K562 (cell line): ENCODE measurements at regions not wholly inside any gene's neighbourhood (a gene's known extent, or its start where the extent isn't known, plus 50 kb on each side); places are given as distances from the start of the nearest gene placed in this dataset.

Experiments
- ATAC-seq: fragments of 200-7000 bp; cut with Tn5 transposase; 3 replicates; pipeline ENCODE4 v1.9.1; 2020; ENCODE audit warnings: moderate library complexity
- BruUV-seq: library from RNA; stranded (reverse); fragments of 400-500 nt; replicated peaks from 2 replicates; lab custom pipeline; 2021; lab: Mats Ljungman, UMichigan
- CTCF ChIA-PET: fragments of 300-600 bp; formaldehyde crosslinking; extraction: SDS; loops from one replicate; lab custom pipeline; 2021; ENCODE audit warnings: low intra/inter-chr PET ratio; lab: Yijun Ruan, JAX
- POLR2A ChIA-PET: fragments of 300-600, 350-650 bp; sonication (Branson Sonifier 250); formaldehyde crosslinking; extraction: SDS; loops from one replicate; lab custom pipeline; 2021; ENCODE audit warnings: antibody characterized with exemption, inconsistent platforms; lab: Yijun Ruan, JAX
- DNase-seq, 4 experiments: peaks; one replicate each; pipeline versions ENCODE4 v3.0.0 to v3.0.0-alpha.2; 2011 to 2018; ENCODE audit warnings: low spot score in 3 of 4, mixed read lengths in 3 of 4; ENCODE audit errors: extremely low read depth in 1 of 4
- FAIRE-seq: peaks from 2 replicates; lab custom pipeline; 2011; peaks lifted over from hg19 to GRCh38; lab: Jason Lieb, UNC
- H2AFZ ChIP-seq: 2 replicates; pipeline ENCODE4 v1.6.0; 2011; ENCODE audit warnings: low read depth, low read length, control low read depth, inconsistent platforms
- H3K27ac ChIP-seq: fragments of 200-600 bp; 3 replicates; pipeline ENCODE4 v1.8.0; 2011; ENCODE audit warnings: low read depth, mild to moderate bottlenecking, control low read depth, inconsistent platforms, low read length, moderate library complexity, mixed read lengths; ENCODE audit errors: extremely low read depth
- H3K27me3 ChIP-seq, 2 experiments: fragments of 300-600 bp in 1 of 2; 2 replicates in 1 of 2; 3 replicates in 1 of 2; pipeline versions ENCODE4 v1.6.0 to v1.8.0; 2011; ENCODE audit warnings: inconsistent platforms in 2 of 2, low read length in 2 of 2, mild to moderate bottlenecking in 1 of 2, mixed read lengths in 1 of 2, moderate library complexity in 1 of 2; ENCODE audit not compliant: control insufficient read depth in 2 of 2, insufficient read depth in 2 of 2
- H3K36me3 ChIP-seq: fragments of 300-600 bp; 3 replicates; pipeline ENCODE4 v1.8.0; 2011; ENCODE audit warnings: mild to moderate bottlenecking, low read length, inconsistent platforms; ENCODE audit not compliant: control insufficient read depth, insufficient read depth
- H3K4me1 ChIP-seq, 2 experiments: fragments of 200-600 bp in 1 of 2; replicated peaks in 1 of 2; 2 replicates in 1 of 2; 3 replicates in 1 of 2; pipeline versions ENCODE4 v1.5.1 to v1.8.0; 2011; ENCODE audit warnings: inconsistent platforms in 2 of 2, low read length in 2 of 2, mild to moderate bottlenecking in 1 of 2, mixed read lengths in 1 of 2, moderate library complexity in 1 of 2; ENCODE audit not compliant: control insufficient read depth in 2 of 2, insufficient read depth in 2 of 2
- H3K4me2 ChIP-seq: 2 replicates; pipeline ENCODE4 v1.6.1; 2011; ENCODE audit warnings: low read length, control low read depth, inconsistent platforms, mixed read lengths; ENCODE audit not compliant: insufficient read depth
- H3K4me3 ChIP-seq: fragments of 200-600 bp; sonication (generic), shearing (Covaris generic); 2 replicates; pipeline ENCODE4 v1.5.1; 2016; ENCODE audit warnings: control low read depth, inconsistent platforms
- H3K79me2 ChIP-seq: fragments of 200-600 bp; 3 replicates; pipeline ENCODE4 v1.8.0; 2011; ENCODE audit warnings: low read length, inconsistent platforms; ENCODE audit not compliant: control insufficient read depth, insufficient read depth
- H3K9ac ChIP-seq, 2 experiments: 2 replicates each; pipeline versions ENCODE4 v1.6.0 to v1.6.1; 2011; ENCODE audit warnings: low read depth in 2 of 2, low read length in 2 of 2, control low read depth in 1 of 2, inconsistent platforms in 1 of 2, mild to moderate bottlenecking in 1 of 2, mixed read lengths in 1 of 2; ENCODE audit not compliant: insufficient read depth in 1 of 2
- H3K9me1 ChIP-seq: one replicate; pipeline ENCODE4 v1.6.0; 2011; ENCODE audit warnings: inconsistent platforms, mild to moderate bottlenecking, low read length, moderate library complexity; ENCODE audit not compliant: control insufficient read depth, insufficient read depth
- H3K9me3 ChIP-seq: replicated peaks from 2 replicates; pipeline ENCODE4 v1.5.1; 2011; ENCODE audit warnings: low read depth, low read length, inconsistent platforms; ENCODE audit not compliant: control insufficient read depth, insufficient read depth
- H4K20me1 ChIP-seq: replicated peaks from 2 replicates; pipeline ENCODE4 v1.6.1; 2011; ENCODE audit warnings: low read length, inconsistent platforms, mixed read lengths; ENCODE audit not compliant: control insufficient read depth, insufficient read depth
- ARNT ChIP-seq, 2 experiments: fragments of 450-650 bp; IDR thresholded peaks; 2 replicates each; pipeline ENCODE4 v1.6.1; 2016; ENCODE audit warnings: mild to moderate bottlenecking in 1 of 2
- ATF7 ChIP-seq: fragments of 450-650 bp; IDR thresholded peaks from 2 replicates; pipeline ENCODE4 v1.7.1; 2014; ENCODE audit warnings: mild to moderate bottlenecking, moderate library complexity
- EGR1 ChIP-seq: fragments of 450-650 bp; conservative IDR thresholded peaks from 2 replicates; pipeline ENCODE4 v1.6.1; 2017; ENCODE audit warnings: mild to moderate bottlenecking
- KAT8 ChIP-seq: fragments of 450-650 bp; IDR thresholded peaks from 2 replicates; pipeline ENCODE4 v1.6.1; 2016; ENCODE audit warnings: low read depth, mild to moderate bottlenecking
- MEIS2 ChIP-seq: fragments of 450-650 bp; IDR thresholded peaks from 2 replicates; pipeline ENCODE4 v1.6.1; 2014; ENCODE audit warnings: mild to moderate bottlenecking; ENCODE audit not compliant: partially characterized antibody
- NCOA6 ChIP-seq: fragments of 450-650 bp; IDR thresholded peaks from 2 replicates; pipeline ENCODE4 v1.6.1; 2017; ENCODE audit warnings: mild to moderate bottlenecking
- NFATC3 ChIP-seq: fragments of 450-650 bp; IDR thresholded peaks from 2 replicates; pipeline ENCODE4 v1.6.1; 2017; ENCODE audit warnings: mild to moderate bottlenecking
- PRMT5 ChIP-seq: sonication (generic); formaldehyde crosslinking; IDR thresholded peaks from 2 replicates; pipeline ENCODE4 v1.5.0; 2020; ENCODE audit warnings: missing genetic modification reagents
- SIRT6 ChIP-seq: IDR thresholded peaks from one replicate; pipeline ENCODE4 v1.6.1; 2012; ENCODE audit warnings: low read depth, mild to moderate bottlenecking, control low read depth, inconsistent platforms, low read length, moderate library complexity
- SREBF2 ChIP-seq: sonication (generic); formaldehyde crosslinking; IDR thresholded peaks from 2 replicates; pipeline ENCODE4 v1.4.0; 2020; ENCODE audit warnings: mild to moderate bottlenecking, missing genetic modification reagents
- TSC22D4 ChIP-seq: fragments of 450-650 bp; IDR thresholded peaks from 2 replicates; pipeline ENCODE4 v1.6.1; 2016; ENCODE audit warnings: missing genetic modification characterization, missing biosample characterization, control low read depth
- ZNF347 ChIP-seq: fragments of 450-650 bp; formaldehyde crosslinking; IDR thresholded peaks from 2 replicates; pipeline ENCODE4 v1.4.0; 2020; ENCODE audit warnings: low read depth, mild to moderate bottlenecking, moderate library complexity
- ZNF354B ChIP-seq: fragments of 250-450 bp; sonication (Bioruptor Pico); IDR thresholded peaks from 2 replicates; pipeline ENCODE4 v1.4.0; 2020
- ZNF586 ChIP-seq: fragments of 450-650 bp; formaldehyde crosslinking; conservative IDR thresholded peaks from 2 replicates; pipeline ENCODE4 v1.4.0; 2020; ENCODE audit warnings: mild to moderate bottlenecking, moderate library complexity
- WGBS: fragments of 100-300 bp; shearing (Covaris generic); methylation state at CpG from one replicate; pipeline ENCODE4 v1.1.6; 2016; ENCODE audit warnings: low coverage, mixed read lengths; ENCODE audit not compliant: insufficient coverage; ENCODE audit errors: missing lambda C conversion rate; 5-methylcytosine and 5-hydroxymethylcytosine counted together
- in situ Hi-C: fragments of 300-500 bp; cut with MboI; formaldehyde crosslinking; loops from 4 replicates; pipeline ENCODE4 v1.15.0; 2018; ENCODE audit warnings: inconsistent platforms, mixed read lengths
- intact Hi-C: fragments of 100-400 bp; cut with micrococcal nuclease; formaldehyde crosslinking; loops from 2 replicates; pipeline ENCODE4 v1.14.2; 2022
- TF ChIP-seq, protein P1 (sequence below): IDR thresholded peaks from 2 replicates; pipeline ENCODE4 v1.6.1; 2011; ENCODE audit warnings: borderline replicate concordance, low read depth, mild to moderate bottlenecking, moderate library complexity, low read length; ENCODE audit not compliant: insufficient read depth, poor library complexity, severe bottlenecking
- TF ChIP-seq, protein P2 (sequence below): sonication (generic); formaldehyde crosslinking; IDR thresholded peaks from 2 replicates; pipeline ENCODE4 v1.5.0; 2020; ENCODE audit warnings: missing genetic modification reagents

DNA sequence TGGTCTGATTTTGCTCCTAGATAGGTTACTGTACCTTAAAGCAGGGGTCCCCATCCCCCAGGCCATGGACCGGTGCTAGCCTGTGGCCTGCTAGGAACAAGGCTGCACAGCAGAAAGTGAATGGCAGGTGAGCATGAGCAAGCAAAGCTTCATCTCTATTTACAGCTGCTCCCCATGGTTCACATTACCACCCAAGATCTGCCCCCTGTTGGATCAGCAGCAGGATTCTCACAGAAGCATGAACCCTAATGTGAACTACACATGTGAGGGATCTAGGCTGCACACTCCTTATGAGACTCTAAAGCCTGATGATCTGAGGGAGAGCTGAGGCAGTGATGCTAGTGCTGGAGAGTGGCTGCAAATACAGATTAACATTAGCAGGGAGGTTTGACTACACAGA is 78.1 kb downstream of the DRD1 start:
- POLR2A ChIA-PET = interaction anchor here (0.9 kb wide), 1 partner anchor 412 kb away, joined by 3 read pairs; no protein-coding TSS in a partner anchor
- Histone ChIP-seq H3K36me3 (no peaks in the 10 kb centered on the region), H3K4me2 (no peak overlapping the region), H3K9me1 (no peaks in the 10 kb centered on the region), H3K4me3 (no peak overlapping the region), H3K27me3 (peaks cover 0 to 14% of the 10 kb centered on the region in 2 experiments; a peak in 2 of 5 replicates), H2AFZ (no peak overlapping the region), H4K20me1 (no peaks in the 10 kb centered on the region), H3K4me1 (no peaks in the 10 kb centered on the region)
- in situ Hi-C loops = no loop called here
- WGBS = 0% methylated on average over 1 of the region's 1 CpG
- CTCF ChIA-PET = no interaction called here
- DNase-seq = no peak
- intact Hi-C loops = no loop called here
- no TSS peak for BruUV-seq
- TF ChIP-seq, protein P1, sequence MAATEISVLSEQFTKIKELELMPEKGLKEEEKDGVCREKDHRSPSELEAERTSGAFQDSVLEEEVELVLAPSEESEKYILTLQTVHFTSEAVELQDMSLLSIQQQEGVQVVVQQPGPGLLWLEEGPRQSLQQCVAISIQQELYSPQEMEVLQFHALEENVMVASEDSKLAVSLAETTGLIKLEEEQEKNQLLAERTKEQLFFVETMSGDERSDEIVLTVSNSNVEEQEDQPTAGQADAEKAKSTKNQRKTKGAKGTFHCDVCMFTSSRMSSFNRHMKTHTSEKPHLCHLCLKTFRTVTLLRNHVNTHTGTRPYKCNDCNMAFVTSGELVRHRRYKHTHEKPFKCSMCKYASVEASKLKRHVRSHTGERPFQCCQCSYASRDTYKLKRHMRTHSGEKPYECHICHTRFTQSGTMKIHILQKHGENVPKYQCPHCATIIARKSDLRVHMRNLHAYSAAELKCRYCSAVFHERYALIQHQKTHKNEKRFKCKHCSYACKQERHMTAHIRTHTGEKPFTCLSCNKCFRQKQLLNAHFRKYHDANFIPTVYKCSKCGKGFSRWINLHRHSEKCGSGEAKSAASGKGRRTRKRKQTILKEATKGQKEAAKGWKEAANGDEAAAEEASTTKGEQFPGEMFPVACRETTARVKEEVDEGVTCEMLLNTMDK = peak; percentile 21
- TF ChIP-seq TSC22D4 = no peak
- TF ChIP-seq, all 486 proteins: peak for 1
- no peak for ATAC-seq
- Histone ChIP-seq H3K27ac (no peak overlapping the region), H3K9ac (no peak overlapping the region), H3K79me2 (no peaks in the 10 kb centered on the region), H3K9me3 (no peaks in the 10 kb centered on the region)
- no peak for FAIRE-seq

DNA sequence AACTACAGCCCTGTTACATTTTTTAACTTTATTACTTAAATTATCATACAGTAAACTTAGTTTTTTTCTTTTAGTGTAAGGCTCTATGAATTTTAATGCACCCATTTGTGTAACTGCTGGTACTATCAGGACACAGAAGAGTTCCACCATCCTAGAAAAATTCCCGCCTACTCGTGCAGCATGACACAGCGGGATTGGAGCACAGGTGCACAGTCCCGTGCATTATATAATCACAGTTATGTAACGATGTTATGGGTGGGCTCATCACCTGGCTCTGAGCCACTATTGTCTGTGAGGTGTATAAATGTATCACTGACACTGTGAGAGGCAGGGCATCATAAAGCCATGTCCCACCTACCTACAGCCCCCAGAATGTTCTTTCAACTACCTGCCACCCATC is 80.7 kb downstream of the DRD1 start:
- WGBS = 0% methylated on average over 5 of the region's 5 CpGs

More for the DNA sequence above, 80.7 kb downstream of the DRD1 start:
- Histone ChIP-seq H3K9me3 (no peaks in the 10 kb centered on the region), H2AFZ (no peak overlapping the region), H4K20me1 (no peaks in the 10 kb centered on the region), H3K27me3 (peaks cover 0 to 14% of the 10 kb centered on the region in 2 experiments; a peak in 2 of 5 replicates), H3K36me3 (no peaks in the 10 kb centered on the region), H3K27ac (no peak overlapping the region), H3K9me1 (no peaks in the 10 kb centered on the region), H3K79me2 (no peaks in the 10 kb centered on the region), H3K4me1 (no peaks in the 10 kb centered on the region), H3K9ac (no peak overlapping the region), H3K4me2 (no peak overlapping the region), H3K4me3 (no peak overlapping the region)
- no peak for TF ChIP-seq SIRT6
- TF ChIP-seq KAT8 = no peak
- no peak for TF ChIP-seq SREBF2 (CRISPR knock-in tag)
- TF ChIP-seq NCOA6 = no peak
- no peak for TF ChIP-seq EGR1
- TF ChIP-seq ARNT (IDR thresholded peaks at IDR 0.05) = no peak
- TF ChIP-seq NFATC3 = no peak
- TF ChIP-seq, protein P2, sequence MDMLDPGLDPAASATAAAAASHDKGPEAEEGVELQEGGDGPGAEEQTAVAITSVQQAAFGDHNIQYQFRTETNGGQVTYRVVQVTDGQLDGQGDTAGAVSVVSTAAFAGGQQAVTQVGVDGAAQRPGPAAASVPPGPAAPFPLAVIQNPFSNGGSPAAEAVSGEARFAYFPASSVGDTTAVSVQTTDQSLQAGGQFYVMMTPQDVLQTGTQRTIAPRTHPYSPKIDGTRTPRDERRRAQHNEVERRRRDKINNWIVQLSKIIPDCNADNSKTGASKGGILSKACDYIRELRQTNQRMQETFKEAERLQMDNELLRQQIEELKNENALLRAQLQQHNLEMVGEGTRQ = no peak
- no peak for TF ChIP-seq ATF7
- no peak for TF ChIP-seq ZNF347 (CRISPR knock-in tag)
- TF ChIP-seq MEIS2 = no peak
- no peak for TF ChIP-seq ZNF586 (CRISPR knock-in tag)
- no peak for TF ChIP-seq PRMT5 (CRISPR knock-in tag)
- no peak for TF ChIP-seq ZNF354B
- intact Hi-C loops (no loop called here), in situ Hi-C loops (no loop called here)
- DNase-seq = no peak
- FAIRE-seq = no peak
- POLR2A ChIA-PET = interaction anchor here (0.7 kb wide), 1 partner anchor 14 kb away, joined by 3 read pairs; no protein-coding TSS in a partner anchor
- CTCF ChIA-PET = no interaction called here
- no peak for ATAC-seq
- no TSS peak for BruUV-seq
